HG03175 (cell line): ENCODE measurements at regions not wholly inside any gene's neighbourhood (a gene's known extent, or its start where the extent isn't known, plus 50 kb on each side); places are given as distances from the start of the nearest gene placed in this dataset.

Experiments used
- ATAC-seq: cut with Tn5 transposase; IDR thresholded peaks from one replicate; pipeline ENCODE4 v1.9.1; 2021; ENCODE audit warnings: mild to moderate bottlenecking, moderate library complexity; ENCODE audit not compliant: unreplicated experiment

GRCh38 chr11:13868710-13869397 is 93.7 kb upstream of the SPON1 start:
- no peak for ATAC-seq

DNA sequence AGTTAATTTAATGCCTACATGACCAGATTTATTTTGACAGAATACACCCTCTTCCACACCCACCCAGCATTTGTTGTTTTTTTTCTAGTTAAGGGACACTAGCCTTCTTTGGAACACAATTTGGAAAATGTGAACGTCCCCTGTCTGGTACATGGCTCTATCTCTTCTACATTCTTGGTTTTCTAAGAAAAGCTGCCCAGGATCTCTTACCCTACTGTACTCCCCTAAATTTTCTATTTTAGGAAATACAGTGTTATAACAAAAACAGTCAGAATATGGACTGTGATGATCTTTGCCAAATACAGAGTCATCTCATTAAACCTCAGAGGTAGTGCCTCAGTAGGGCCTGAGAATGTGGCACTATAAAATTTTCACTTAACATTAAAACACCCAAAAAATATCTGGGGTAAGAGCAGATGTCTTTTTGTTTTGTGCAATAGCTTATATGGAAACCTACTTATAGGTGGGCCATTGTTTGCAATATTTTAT is 93.1 kb upstream of the SPON1 start:
- no peak for ATAC-seq

DNA sequence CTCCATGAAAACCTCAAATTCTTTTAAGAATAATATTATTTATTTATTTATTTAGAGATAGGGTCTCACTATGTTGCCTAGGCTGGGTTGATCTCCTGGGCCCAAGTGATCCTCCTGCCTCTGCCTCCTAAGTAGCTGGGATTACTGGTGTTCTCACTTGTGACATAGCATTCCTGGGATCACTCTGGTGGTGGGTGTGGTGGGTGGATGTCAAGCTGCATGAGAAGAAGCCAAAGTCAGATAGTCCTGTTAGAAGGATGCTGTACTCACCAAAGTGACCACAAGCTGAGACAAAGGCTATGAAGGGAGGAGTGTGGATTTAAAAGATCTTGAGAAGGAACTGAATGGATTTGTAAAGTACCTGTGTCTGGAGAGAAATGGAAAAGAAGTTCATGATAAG is 87.9 kb upstream of the SPON1 start:
- no peak for ATAC-seq

DNA sequence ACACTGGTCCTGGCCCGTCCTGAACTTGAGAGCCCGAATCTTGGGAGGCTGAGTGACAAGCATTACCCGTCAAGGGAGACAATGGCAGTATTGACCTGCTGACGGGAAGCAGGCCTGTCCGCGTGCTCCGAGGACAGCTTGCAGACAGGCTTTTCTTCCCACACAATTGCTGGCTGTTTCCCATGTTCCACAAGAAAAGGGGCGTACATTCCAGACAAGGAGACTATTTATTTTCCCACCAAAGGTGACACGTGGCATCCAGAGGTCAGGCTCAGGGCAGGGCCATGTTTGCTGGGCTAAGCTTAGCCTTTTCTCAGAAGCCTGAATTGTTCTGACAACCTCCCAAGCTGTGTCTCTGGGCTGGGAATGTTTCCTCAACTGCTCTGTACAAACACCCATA is 86.9 kb upstream of the SPON1 start:
- ATAC-seq: no peak

DNA sequence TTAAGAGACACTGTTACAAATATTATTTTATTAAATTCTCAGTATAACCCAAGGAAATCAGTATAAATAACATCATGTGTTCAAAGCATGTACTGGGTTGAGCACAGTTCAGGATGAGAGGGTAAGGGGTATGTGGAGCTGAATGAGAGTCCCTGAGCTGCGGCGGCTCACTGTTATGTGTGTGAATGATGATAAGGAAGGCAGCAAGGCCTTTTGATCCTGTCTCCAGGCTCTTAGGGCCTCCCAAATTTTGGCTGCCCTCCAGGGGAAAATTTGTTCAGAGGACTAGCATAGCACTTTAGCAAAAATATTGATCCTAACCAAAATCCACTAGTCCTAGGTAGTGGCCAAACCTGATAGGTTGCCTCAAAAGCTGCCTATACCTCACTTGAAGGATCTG is 86.1 kb upstream of the SPON1 start:
- ATAC-seq: no peak

DNA sequence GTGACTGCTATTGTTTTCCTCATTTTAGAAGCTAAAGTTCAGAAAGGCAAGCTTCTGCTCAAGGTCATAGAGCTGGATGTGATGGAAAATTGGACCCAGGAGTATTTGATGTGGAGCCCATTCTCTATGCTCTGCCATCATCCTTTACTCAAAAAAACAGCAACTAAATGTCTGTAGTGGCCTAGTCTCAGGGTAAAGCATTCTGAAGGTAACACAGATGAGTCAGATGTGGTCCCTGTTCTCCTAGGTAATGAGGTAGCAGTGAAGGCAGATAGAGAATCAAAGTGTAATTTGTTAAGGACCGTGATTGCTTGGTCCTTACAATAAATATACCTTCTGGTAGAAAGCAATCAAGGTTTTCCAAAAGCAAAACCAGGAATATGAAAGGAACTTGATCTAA is 84.4 kb upstream of the SPON1 start:
- ATAC-seq: no peak

GRCh38 chr11:13880634-13881033 is 81.9 kb upstream of the SPON1 start:
- ATAC-seq: no peak

DNA sequence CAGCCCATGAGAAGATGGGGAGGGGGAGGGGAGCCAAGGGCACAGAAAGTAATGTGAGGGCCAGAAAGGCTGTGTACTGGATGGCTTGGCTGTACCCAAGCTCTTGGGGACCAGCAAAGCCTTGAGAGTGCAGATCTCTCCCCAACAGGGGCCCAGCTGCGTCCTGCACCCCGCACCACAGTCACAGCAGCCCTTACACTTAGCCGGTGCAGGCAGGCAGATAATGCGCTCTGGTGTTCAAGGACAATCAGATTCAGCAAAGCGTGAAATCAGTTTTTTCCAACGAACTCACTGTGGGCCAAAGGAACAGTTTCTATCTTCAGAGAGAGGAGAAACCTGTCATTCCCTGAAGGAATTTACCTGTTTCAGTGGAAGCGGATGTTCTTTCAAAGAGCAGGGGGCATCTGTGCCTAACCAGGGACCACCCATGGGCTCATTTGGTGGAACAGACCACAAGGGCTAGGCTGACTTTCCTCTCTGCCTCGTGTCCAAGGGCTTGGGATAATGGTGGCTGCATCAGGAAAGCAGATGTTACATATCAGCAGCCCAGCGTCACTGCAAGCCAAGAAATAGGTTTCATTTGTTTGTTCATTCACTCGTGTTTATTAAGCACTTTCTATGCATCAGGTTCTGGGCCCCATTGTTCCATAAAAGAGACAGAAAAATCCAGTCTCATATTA is 81.2 kb upstream of the SPON1 start:
- ATAC-seq: no peak

GRCh38 chr11:13883042-13883441 is 79.5 kb upstream of the SPON1 start:
- peak; percentile 68 for ATAC-seq

DNA sequence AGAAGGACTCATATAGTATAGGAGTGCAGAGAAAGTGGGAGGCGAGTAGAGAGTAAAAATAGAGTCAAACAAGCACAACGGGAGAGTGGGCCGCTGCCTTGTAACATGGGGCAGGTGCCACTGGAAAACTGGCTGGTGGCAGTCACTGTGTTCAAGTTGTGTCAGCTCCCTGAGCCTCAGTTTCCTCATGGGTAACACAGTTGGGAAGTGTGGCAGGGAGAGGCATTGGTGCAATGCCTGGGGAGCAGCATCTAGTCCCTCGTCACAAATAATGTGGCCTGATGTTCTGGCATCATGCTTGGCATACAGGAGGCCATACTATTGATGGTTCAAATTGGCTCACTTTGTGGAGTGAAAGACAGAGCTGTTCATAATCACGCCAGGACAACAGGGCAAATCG is 78.9 kb upstream of the SPON1 start:
- no peak for ATAC-seq

- no peak for ATAC-seq
Measured at GRCh38 chr11:13884158-13884799, 78.2 kb upstream of the SPON1 start.

- ATAC-seq: no peak
Measured at GRCh38 chr11:13885083-13885482, 77.4 kb upstream of the SPON1 start.

DNA sequence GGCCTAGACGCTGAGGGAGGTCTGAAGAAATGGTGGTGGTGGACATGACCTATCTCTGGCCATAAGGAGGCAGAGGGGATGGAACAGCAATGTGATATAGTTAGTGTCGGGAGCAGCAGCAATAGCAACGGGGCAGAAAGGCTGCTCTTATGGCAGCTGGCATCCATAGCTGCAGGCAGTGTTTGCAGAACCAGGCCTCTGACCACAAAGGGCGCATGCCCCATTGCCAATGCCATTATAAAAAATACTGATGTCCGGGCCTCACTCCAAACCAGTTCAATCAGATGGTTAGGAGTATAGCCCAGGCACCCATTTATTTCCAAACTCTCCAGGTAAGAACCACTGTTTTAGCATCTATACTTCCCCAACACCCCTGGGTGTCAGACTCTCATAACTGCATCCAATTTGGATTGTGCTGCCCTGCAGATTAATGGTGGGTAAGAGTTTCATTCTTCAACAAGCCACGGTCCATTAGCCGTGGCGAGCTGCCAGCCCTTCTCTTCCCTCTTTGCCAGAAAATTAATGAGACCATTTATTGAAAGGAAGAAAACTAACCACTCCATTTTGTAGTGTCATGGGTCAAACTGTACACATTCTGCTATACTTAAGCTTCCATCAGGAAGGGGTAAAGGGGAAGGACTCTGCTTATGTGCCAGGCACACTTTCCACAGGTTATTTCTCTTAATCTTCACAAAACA is 72.8 kb upstream of the SPON1 start:
- ATAC-seq: no peak

GRCh38 chr11:13891911-13892310 is 70.6 kb upstream of the SPON1 start:
- ATAC-seq: no peak

- ATAC-seq: no peak
Measured at GRCh38 chr11:13896175-13896980, 66.1 kb upstream of the SPON1 start.

- ATAC-seq: no peak
Measured at GRCh38 chr11:13896981-13897353, 65.6 kb upstream of the SPON1 start.

DNA sequence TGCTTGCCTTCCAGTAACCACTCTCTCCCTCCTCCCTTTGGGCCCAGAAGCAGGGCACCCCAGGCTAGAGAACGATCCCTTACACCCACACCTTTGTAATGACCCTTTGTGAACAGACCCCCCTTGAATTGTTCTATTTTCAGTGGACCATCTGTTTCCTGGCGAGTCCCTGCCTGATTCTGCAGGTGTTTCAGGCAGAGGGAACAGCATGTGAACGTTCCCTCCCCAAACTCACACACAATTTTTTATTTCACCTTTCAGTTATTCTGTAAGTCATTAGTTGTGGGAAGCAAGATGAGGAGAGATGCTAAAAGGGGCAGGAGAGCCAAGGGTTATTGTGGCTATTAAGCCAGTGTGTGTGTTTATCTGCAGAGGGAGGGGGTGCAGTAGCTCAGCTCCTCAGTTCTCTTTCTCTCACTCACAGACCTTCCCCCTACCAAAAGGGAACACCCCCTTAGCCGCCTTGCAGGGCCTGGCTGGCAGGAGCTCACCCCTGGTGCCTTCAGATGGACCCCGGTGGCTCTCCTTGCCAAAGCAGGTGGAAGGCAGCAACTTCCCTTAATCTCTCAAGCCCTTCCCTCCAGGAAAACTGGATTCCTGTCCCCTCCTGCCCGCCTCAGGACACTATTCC is 64.8 kb upstream of the SPON1 start:
- ATAC-seq: no peak

DNA sequence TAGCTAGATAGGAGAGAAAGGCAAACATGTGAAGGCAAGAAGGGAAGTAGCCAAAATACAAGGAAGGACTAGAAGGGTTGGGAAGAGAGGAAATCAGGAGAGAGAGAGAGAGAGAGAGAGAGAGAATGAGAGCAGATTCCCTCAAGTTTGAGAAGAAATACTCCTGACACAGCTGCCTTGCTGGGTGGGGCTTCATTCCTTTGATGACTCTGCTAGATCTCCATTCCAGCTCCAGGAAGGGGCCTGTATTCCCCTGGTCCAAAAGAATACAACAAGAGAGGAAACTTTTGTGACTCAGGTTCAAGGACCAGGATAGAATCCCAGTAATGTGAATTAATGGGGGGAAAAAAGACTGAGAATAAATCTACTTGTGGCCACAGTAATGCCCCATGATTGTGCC is 62.9 kb upstream of the SPON1 start:
- no peak for ATAC-seq

DNA sequence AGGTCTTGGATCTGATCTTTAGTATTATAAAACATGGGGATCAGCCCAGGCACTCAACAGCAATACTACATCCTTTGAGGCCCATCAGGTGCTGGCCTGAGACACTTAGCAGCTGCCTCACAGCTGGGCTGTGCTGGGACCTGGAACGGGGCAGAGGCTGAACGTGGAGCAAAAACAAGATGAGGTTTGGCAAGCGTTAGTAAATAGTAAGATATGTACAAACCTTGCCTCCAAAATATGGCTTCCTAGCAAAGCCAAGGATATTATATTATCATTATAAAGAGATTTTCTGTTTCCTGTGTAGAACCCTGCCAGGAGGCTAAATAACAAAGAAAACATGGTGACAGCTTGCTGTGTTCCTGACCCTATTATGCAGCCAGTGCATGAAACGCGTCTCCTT is 60.0 kb upstream of the SPON1 start:
- no peak for ATAC-seq

GRCh38 chr11:13905137-13905781 is 57.3 kb upstream of the SPON1 start:
- ATAC-seq: no peak
